Stimulated activated CD4-positive, alpha-beta T cell treated with anti-CD3 and anti-CD28 coated beads, Interleukin-1b, Interleukin-23, amount 100 ng/mL, for 48 hours (primary cell): ENCODE measurements at regions not wholly inside any gene's neighbourhood (a gene's known extent, or its start where the extent isn't known, plus 50 kb on each side); places are given as distances from the start of the nearest gene placed in this dataset.

Experiments
- DNase-seq: peaks from one replicate; pipeline ENCODE4 v3.0.0-alpha.2; 2020

- DNase-seq = peak; percentile 17
Measured at GRCh38 chr20:37643400-37643799, 50.4 kb upstream of the CTNNBL1 start.

- no peak for DNase-seq
Measured at GRCh38 chr20:37642246-37642645, 51.6 kb upstream of the CTNNBL1 start.

GRCh38 chr20:37640600-37641561 is 52.9 kb upstream of the CTNNBL1 start:
- no peak for DNase-seq

GRCh38 chr20:37638527-37638926 is 55.3 kb upstream of the CTNNBL1 start:
- DNase-seq = no peak

DNA sequence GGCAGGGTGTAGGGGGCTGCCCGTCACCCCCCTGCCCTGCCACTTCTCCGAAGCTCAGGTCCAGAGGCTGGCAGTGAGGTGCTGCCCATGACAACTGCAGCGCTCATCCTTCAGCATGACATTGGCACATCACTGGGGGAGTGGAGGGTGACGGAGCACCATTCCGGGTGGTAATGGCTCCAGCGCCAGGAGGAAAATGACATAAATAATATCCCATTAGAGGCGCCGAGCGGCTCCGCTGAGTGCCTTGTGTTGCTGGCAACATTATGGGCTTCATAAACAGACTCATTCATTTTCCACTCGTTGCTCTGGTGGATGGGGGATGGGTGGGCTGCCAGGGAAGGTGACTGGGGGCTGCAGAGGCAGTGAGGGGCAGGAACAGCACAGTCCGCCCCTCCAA is 56.9 kb upstream of the CTNNBL1 start:
- DNase-seq = no peak

DNA sequence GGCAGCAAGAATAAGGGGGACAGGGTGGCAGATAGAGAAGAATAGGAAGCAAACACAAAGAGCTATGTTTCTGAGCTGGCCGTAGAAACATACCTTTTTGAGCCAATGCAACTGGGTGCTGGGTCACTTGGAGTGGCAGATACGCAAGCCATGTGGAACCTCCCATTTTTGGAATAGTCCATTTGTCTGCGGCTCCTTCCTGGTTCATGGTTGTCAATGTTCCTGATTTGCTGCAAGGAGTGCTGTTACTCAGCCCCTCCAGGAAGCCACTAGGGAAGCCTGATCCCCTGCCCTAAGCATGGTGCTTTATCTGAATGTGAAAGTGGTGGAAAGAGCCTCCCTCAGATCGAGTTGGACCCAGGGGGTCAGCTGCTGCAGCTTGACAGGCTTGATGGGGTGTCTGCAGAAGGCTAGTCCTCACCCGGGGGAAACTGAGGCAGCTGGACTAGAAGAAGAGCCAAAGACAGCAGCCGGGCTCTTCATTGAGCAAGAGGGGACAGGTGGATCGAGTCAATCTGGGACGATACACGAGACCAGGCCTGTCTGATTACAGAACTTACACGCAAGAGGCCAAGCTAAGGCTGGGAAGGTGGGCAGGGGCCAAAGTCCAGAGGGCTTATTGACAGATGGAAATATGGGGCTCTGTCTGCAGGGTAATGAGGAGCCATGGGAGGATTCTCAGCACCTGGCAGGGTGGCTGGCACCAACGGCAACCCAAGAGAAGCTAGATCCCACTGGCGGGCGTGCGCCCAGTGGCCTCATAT is 57.4 kb upstream of the CTNNBL1 start:
- DNase-seq = no peak

DNA sequence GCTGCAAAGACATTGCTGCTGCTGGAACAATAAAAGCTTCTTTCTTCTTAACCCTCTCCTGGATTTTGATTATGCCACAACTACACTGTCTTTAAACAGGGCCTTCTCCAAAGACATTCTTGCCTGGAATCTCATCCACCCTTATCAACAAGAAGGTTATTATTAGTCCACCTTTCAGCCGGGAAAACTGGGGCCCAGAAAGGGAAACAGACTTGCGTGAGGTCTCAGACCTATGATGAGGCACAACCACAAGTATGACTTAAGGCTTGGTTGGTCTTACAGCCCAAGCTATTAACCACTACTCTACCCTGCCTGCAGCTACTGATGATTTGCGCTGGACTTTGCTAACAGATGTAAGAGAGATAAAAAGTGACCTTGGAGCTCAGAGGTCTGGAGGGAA is 62.8 kb upstream of the CTNNBL1 start:
- DNase-seq = no peak

GRCh38 chr20:37630166-37630565 is 63.7 kb upstream of the CTNNBL1 start:
- DNase-seq = no peak

DNA sequence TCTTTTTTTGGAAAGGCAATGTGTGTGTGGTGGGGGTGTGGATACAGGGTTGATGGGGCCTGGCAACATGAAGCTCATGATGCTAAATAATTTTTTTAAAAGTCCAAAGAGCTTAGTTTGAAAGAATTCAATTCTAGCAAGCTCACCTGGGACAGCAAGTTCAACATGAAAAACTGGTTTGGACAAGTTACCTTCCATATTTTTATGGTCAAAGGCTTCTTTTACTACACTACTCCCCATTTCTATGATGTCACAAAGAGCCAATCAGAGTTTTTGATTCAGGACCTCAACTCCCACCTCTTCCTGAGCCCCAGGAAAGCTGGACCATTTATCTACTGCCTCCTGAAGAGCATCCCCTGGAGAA is 66.1 kb upstream of the CTNNBL1 start:
- DNase-seq = no peak

DNA sequence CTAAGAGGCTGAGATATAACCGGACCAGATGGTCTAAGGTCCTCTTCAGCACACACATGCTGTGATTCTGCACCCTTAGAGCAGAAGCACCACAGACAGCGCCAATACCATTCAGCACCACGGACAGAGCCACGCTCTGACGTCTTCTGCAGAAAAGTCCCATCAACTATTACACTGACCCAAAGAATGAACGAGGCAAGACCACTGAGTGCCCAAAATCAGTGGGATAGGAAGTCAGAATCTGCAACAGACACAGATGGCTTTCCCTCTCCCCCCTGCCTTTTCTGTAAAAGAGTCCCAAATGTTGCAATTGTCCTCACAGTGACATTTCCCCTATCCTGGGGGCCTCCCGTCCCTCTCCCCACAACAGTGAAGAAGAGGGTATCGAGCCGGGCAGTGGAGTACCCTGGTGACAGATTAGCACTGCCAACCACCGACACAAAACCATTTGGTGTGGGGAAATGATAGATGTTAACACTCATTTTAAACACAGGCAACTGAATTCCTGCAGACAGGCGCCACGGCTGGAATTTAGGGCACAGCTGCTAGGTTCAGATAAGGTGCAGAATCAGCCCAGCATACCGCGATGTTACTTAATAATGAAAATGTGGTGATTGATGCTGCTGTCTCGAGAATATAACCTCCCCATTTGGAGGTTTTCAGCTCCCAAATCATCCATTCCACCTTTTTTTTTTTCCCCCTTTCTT is 66.6 kb upstream of the CTNNBL1 start:
- peak; percentile 29 for DNase-seq

GRCh38 chr20:37624963-37625362 is 68.9 kb upstream of the CTNNBL1 start:
- no peak for DNase-seq

DNA sequence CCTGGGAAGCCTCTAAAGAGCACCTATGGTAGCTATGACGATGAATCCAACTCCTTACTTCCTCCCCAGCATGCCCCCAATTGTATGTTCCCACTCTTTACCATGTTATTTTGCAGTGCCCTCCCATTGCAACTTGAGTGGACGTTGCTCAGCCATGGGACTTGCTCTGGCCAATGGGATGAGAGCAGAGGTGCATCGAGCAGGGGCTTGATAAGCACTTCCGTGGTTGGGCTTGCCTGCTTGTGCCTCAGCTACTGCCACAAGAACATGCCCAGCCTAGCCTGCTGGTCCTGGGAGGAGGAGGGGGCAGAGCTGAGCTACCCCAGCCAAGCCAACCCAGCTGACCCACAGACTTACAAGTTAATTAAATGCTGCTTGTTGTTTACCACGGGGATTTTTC is 71.1 kb upstream of the CTNNBL1 start:
- no peak for DNase-seq

DNA sequence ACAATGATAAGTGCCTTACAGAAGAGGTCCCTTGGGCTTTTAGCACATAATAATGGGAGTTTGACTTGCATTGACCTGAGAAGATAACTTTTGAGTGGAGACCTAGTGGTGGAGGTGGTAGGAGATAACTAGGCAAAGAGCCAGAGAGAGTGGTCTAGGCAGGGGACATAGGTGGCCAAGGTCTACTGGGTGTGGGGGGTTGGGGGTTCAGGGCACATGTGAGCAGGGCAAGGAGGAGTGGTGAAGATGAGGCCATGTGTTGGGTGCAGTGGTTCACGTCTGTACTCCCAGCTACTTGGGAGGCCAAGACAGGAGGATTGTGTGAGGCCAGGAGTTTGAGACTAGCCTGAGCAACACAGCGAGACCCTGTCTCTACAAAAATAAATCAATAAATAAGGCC is 74.3 kb upstream of the CTNNBL1 start:
- no peak for DNase-seq

DNA sequence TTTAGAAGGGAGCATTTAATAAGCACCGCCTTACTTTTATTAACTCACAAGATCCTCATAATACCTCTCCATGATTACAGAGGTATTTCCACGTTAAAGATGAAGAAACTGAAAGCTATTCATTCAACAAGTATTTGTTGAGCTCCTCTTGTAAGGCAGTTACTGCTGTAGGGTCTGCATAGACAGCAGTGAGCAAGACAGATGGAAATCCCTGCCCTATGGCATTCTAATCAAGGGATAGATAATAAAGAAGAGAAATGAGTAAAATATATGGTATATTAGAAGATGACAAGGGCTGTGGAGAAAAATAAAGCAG is 77.8 kb upstream of the CTNNBL1 start:
- DNase-seq = no peak

DNA sequence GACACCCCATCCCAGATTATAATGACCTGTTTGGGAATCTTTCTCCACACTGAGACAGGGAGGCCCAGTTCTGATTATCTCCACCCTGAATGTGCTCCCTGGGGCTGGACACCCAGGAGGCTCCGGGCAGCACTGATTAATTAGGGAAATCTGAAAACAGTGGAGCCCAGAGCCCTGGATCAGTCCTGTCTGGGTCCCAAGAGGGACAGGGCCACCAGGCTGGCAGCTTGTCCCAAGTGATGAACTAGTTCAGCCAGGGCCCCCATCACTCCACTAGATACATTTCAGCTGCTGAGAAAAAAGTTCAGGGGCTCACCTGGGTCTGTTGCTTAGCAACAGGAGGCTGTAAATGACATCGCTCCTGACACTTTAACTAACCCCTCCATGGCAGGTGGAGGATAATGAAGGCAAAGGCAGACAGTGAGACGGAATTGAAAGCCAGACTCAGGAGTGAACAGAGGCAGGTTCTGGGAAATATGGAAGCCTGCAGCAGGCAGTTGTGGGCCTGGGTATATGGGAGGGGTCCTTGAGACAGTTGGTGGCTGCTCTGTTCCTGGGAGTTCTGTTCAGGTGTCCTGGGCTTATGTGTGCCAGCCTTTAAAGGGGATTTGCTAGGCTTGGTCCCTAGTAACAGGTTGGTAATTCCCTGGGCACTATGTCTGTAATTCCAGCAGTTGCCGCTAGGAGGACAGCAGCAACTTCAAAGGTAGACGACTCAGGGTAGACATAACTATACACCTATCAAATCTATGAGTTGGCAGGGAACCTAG is 78.3 kb upstream of the CTNNBL1 start:
- DNase-seq = peak; percentile 65

GRCh38 chr20:37611852-37612251 is 82.0 kb upstream of the CTNNBL1 start:
- no peak for DNase-seq

DNA sequence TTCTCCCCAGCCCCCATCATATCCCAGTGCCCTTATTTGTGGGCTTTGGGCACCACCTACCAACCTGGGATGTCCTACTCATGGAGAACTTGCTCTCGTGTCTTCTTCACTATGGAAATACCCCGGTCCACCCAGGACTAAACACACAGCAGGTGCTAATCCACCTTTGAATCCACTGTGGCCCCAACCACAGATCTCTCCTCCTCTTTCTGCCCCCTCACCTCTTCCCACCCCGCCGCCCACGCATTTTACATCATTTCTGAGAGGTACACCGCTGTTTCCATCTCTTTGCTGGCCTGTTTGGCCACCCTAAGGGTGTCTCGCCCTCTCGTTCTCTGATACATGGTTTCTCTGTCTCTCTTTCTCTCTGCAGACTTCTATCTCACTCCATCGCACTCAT is 82.5 kb upstream of the CTNNBL1 start:
- DNase-seq = no peak

DNA sequence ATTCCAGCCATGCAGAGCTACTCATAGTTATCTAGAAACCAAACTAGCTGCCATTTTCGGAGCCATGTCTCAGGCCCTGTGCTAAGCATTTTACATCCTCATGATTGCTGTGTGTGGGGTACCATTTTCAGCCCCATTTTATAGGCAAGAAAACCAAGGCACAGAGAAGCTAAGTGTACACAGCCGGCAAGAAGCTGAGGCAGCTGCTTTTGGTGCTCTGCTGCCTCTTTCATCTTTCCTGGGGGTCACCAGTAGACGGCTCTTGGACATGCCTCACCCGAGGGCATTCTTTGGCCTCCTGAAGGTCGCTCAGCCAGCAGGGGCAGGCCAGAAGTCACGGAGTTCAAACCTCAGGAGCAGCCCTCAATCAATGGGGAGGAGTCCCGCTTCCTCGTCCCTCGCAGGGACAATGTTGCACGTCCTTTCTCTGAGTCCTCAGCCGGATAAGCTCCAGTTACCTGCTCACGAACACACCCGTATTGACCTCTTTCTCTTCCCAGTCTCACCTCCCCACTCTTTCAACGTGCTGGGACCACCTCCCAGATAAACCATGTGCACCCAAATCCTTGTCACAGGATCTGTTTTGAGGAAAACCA is 82.6 kb upstream of the BLCAP start:
- DNase-seq = no peak

DNA sequence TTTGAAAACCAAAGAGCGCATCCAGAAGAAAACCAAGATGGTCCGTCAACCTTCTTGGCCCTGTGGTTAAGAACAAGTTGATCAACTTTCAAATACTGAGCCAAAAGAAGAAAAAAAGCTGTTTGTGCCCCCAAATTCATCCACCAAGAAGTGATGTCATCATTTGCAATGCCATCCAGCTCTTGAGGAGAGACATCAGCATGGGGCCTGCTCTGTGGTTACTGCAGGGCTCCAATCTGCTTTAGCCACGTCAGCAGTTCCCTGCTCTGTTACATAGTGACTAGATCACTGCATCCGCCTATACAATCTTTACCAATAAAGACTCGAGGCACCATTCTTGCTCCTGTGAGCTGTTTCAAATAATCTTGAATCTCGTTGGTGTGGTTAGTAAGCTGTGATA is 75.0 kb upstream of the BLCAP start:
- DNase-seq = no peak

DNA sequence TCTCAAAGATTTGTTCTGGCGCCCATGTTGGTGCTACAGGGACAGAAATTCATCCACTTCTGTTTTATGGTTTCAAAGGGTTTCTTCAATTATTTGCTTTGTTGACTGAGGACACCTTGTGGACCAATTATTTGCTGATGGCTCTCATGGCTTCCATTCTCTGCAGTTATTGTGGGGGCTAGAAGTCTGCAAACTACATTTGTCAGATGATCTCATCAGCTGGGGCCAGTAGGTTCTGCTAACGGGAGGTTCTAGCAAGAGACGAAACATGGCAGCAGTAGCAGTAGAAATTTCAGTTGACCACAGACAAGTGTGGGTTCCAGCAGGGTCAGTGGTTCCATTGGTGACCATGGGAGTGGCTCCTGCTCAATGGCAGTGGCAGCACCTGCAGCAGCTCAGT is 72.8 kb upstream of the BLCAP start:
- DNase-seq = no peak

GRCh38 chr20:37598575-37599342 is 71.1 kb upstream of the BLCAP start:
- DNase-seq = no peak

DNA sequence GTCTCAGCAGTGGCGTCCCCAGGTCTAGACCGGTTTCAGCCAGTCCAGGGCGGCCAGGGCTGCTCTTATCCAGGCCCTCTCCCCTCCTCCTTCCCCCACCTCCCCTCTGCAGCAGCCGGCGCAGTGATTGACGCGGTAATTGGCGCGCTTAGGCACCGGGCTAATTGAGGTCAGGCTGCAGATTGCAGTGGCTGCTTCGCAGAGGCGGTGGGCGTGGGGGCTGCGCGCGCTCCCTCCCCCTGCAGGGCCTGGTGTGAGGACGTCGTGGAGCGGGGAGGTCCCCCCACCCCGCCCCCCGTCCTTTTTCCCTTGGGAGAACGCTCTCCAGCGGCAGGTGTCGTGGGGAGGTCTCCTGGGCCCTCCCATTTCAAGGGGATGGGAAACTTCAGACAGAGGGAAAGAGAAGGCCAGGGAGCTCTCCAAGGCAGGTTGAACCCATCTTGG is 70.4 kb upstream of the BLCAP start:
- no peak for DNase-seq
